Heart left ventricle (tissue), 16 donors: ENCODE measurements at regions not wholly inside any gene's neighbourhood (a gene's known extent, or its start where the extent isn't known, plus 50 kb on each side); places are given as distances from the start of the nearest gene placed in this dataset.

ENCODE experiments used
- ATAC-seq, 4 donors: fragments of 200-7000 bp; cut with Tn5 transposase; one replicate each; pipeline ENCODE4 v1.9.1; 2020 to 2022; ENCODE audit warnings: moderate library complexity in 4 of 4, mild to moderate bottlenecking in 3 of 4, moderate number of reproducible peaks in 1 of 4
- DNase-seq, 5 donors: peaks; one replicate each; pipeline ENCODE4 v3.0.0-alpha.2; 2020
- H3K27ac ChIP-seq, 12 donors: fragments of 200-600 bp; sonication (generic) in 4 of 12; one replicate each; pipeline versions ENCODE4 v1.5.0 to v1.8.0; 2016 to 2022; ENCODE audit warnings: mild to moderate bottlenecking in 2 of 12
- H3K27me3 ChIP-seq, 9 donors: fragments of 200-600 bp; sonication (generic) in 2 of 9; one replicate each; pipeline versions ENCODE4 v1.5.1 to v1.8.0; 2016 to 2022; ENCODE audit warnings: mild to moderate bottlenecking in 3 of 9
- H3K36me3 ChIP-seq, 9 donors: fragments of 200-600 bp; sonication (generic) in 2 of 9; one replicate each; pipeline versions ENCODE4 v1.5.0 to v1.8.0; 2018 to 2022; ENCODE audit warnings: mild to moderate bottlenecking in 2 of 9
- H3K4me1 ChIP-seq, 12 donors: fragments of 200-600 bp; sonication (generic) in 4 of 12; one replicate each; pipeline versions ENCODE4 v1.5.0 to v1.8.0; 2016 to 2022; ENCODE audit warnings: mild to moderate bottlenecking in 3 of 12
- H3K4me3 ChIP-seq, 12 donors: fragments of 200-600 bp; sonication (generic) in 4 of 12; one replicate each; pipeline versions ENCODE4 v1.5.0 to v1.8.0; 2017 to 2022; ENCODE audit warnings: mild to moderate bottlenecking in 9 of 12, moderate library complexity in 4 of 12
- H3K9me3 ChIP-seq, 12 donors: fragments of 200-600 bp; sonication (generic) in 4 of 12; one replicate each; pipeline versions ENCODE4 v1.5.0 to v1.8.0; 2016 to 2022; ENCODE audit warnings: mild to moderate bottlenecking in 1 of 12
- CTCF ChIP-seq, 12 donors: fragments of 200-600 bp; sonication (generic) in 4 of 12; IDR thresholded peaks; one replicate each; pipeline versions ENCODE4 v1.5.0 to v1.8.0; 2018 to 2022; ENCODE audit warnings: antibody characterized with exemption in 12 of 12, mild to moderate bottlenecking in 5 of 12
- POLR2A ChIP-seq, 2 donors: fragments of 450-650 bp; IDR thresholded peaks; one replicate each; pipeline ENCODE4 v1.6.1; 2017; ENCODE audit warnings: antibody characterized with exemption in 2 of 2, mild to moderate bottlenecking in 2 of 2, moderate library complexity in 2 of 2
- WGBS, 4 donors: extraction: QIAGEN DNeasy Blood & Tissue Kit in 2 of 4; methylation state at CpG; one replicate each; pipeline versions ENCODE4 v1.1.5 to v1.1.7; 2013 to 2018; 5-methylcytosine and 5-hydroxymethylcytosine counted together
- intact Hi-C, 10 donors: fragments of 100-400 bp; cut with DNase I; formaldehyde crosslinking; loops; one replicate each; pipeline versions ENCODE4 v1.11.1 to v1.14.2; 2022
- donor health status: ischemic (EF 13 %, LVEDD 7.1; RV severe dilation, severe dysfunction).
- donor health status: healthy with polysubstance abuse.
- donor health status: DM: no; HTN: yes; CAD: no.
- donor health status: DM: no; HTN: no; CAD: no.
- donor health status: ischemic (EF 25% LVEDD 6.9; RV normal size, moderate dysfunction).
- donor health status: ischemic (EF 25% LVEDD 5.7; RV mildly dilated, moderate dysfunction).
- donor health status: healthy.
- donor health status: DM: yes; HTN: yes; CAD: no.
- donor health status: ischemic (EF 35%, LVEDD 5.7; RV mildly dilated, moderate dysfunction).
- donor health status: nonischemic (EF 11% LVEDD 7.7; RV severe dilation, severe dysfunction).
- donor health status: DM: yes; HTN: yes; CAD: no.
- donor health status: PGD.
- donor health status: ischemic (EF 29% LVEDD 5.4; RV normal size, mild dysfunction).
- donor health status: nonischemic (EF 23%, LVEDD 6.1; RV moderate dilation, normal function).

DNA sequence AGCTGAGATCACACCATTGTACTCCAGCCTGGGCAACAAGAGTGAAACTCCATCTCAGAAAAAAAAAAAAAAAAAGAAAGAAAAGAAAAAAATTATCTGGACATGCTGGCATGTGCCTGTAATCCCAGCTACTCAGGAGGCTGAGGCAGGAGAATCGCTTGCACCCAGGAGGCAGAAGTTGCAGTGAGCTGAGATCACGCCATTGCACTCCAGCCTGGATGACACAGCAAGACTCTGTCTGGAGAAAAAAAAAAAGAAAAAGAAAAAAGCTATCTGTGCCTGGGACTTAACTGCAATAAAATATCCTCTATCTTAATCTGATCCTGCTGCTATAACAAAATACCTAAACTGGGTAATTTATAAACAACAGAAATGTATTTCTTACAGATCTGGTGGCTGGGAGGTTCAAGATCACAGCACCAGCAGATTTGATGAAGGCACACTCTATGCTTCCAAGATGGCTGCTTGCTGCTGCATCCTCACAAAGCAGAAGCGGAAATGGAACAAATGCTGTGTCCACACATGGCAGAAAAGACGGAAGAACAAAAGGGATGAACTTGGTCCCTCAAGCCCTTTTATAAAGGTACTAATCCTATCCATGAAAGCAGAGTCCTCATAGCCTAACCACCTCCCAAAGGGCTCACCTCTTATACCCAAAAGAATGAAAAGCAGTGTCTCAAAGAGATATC, 273.3 kb upstream of the JARID2 start:
- 92 to 94% (median 93%) methylated on average over 4 of the region's 4 CpGs for WGBS, 4 donors
- no peaks in the 10 kb centered on the region for H3K36me3 ChIP-seq
- no peak overlapping the region for H3K27ac ChIP-seq
- DNase-seq (no peak), ATAC-seq (no peak)
- intact Hi-C loops = no loop called here
- H3K4me3 ChIP-seq = no peak overlapping the region
- H3K27me3 ChIP-seq = no peaks in the 10 kb centered on the region
- TF ChIP-seq CTCF (IDR thresholded peaks at IDR 0.05) (no peak), POLR2A (IDR thresholded peaks at IDR 0.05) (no peak)
- H3K4me1 ChIP-seq = peaks cover 0 to 12% (median 0%) of the 10 kb centered on the region in 12 donors
- H3K9me3 ChIP-seq = peaks cover 0 to 11% (median 2%) of the 10 kb centered on the region in 12 donors

DNA sequence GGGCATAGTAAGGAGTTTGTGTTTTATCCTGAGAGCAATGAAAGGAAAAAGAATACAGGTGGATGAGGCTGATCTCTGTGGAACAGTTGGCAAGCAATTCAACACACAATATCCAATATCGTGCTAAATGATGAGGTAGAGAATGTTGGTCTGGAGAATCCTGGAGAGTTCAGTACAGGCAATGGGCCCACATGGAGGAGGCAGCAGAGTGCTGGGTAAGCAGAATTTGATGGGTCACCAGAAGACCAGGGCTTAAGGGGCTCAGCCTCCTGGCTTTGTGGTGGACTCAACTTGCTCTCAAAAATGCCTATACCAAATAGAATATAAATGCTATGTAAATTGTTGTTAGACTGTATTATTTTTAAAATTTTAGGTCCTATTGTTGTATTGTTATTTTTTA, 271.5 kb upstream of the JARID2 start:
- no peak for TF ChIP-seq CTCF (IDR thresholded peaks at IDR 0.05)
- TF ChIP-seq POLR2A (IDR thresholded peaks at IDR 0.05) = no peak
- DNase-seq (no peak), ATAC-seq (no peak)
- 93 to 98% (median 96%) methylated on average over 1 of the region's 1 CpG for WGBS, 4 donors
- no peak overlapping the region for H3K27ac ChIP-seq
- no peaks in the 10 kb centered on the region for H3K36me3 ChIP-seq
- H3K4me3 ChIP-seq = no peak overlapping the region
- intact Hi-C loops = no loop called here
- peaks cover 0 to 7% (median 0%) of the 10 kb centered on the region in 12 donors for H3K4me1 ChIP-seq
- H3K9me3 ChIP-seq = peaks cover 0 to 5% (median 0%) of the 10 kb centered on the region in 12 donors
- H3K27me3 ChIP-seq = no peaks in the 10 kb centered on the region

DNA sequence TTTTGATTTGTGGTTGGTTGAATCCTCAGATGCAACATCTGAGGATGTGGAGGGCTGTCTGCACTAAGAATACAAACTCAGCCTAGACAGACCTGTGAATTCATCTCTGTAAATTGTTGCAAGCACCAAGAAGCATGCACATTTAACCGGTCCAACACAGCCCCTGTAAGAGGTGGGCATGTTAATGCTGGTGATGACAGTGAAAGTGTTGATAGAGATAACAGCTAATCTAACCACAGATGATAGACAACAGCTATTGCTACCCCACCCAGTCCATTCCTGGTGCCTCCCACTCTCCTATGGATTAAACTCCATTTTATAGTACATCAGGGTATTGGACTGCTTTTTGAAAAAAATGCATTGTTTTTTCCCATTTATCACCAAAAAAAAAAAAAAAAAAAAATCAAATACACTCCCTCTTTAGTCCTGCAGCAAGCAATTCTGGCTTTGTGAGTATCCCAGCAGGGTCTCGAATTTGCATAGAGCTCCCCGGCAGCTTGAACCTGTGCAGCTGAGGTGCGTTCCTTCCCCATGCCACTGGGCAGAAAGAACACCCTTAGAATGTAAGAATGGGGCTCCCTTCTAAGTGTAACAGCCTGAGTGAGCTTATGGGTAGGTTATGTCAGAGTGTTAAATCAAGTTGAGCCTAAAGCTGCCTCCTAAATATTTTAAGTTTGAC, 270.9 kb upstream of the JARID2 start:
- intact Hi-C loops = no loop called here
- ATAC-seq = no peak
- TF ChIP-seq CTCF (IDR thresholded peaks at IDR 0.05) = no peak
- no peak for TF ChIP-seq POLR2A (IDR thresholded peaks at IDR 0.05)
- Histone ChIP-seq H3K4me1 (peaks cover 0 to 7% (median 0%) of the 10 kb centered on the region in 12 donors), H3K4me3 (no peak overlapping the region), H3K9me3 (no peaks in the 10 kb centered on the region), H3K36me3 (no peaks in the 10 kb centered on the region), H3K27ac (no peak overlapping the region), H3K27me3 (no peaks in the 10 kb centered on the region)
- 60 to 85% (median 81%) methylated on average over 4 of the region's 4 CpGs for WGBS, 4 donors
- no peak for DNase-seq

- Histone ChIP-seq H3K4me1 (peaks cover 0 to 7% (median 0%) of the 10 kb centered on the region in 12 donors), H3K27me3 (no peaks in the 10 kb centered on the region), H3K4me3 (no peak overlapping the region), H3K9me3 (no peaks in the 10 kb centered on the region), H3K36me3 (no peaks in the 10 kb centered on the region), H3K27ac (no peak overlapping the region)
- TF ChIP-seq POLR2A (IDR thresholded peaks at IDR 0.05) (no peak), CTCF (IDR thresholded peaks at IDR 0.05) (no peak)
- intact Hi-C loops = no loop called here
- ATAC-seq (no peak), DNase-seq (no peak)
- 59 to 69% (median 64%) methylated on average over 4 of the region's 4 CpGs for WGBS, 4 donors
Observed at GRCh38 chr6:14975471-14975817, 270.4 kb upstream of the JARID2 start.
